Osteocyte (in vitro differentiated cells): ENCODE measurements at regions not wholly inside any gene's neighbourhood (a gene's known extent, or its start where the extent isn't known, plus 50 kb on each side); places are given as distances from the start of the nearest gene placed in this dataset.

ENCODE experiments used
- DNase-seq: peaks from one replicate; pipeline ENCODE4 v3.0.0; 2021; ENCODE audit warnings: mixed read lengths; ENCODE audit not compliant: unreplicated experiment; ENCODE audit errors: extremely low spot score
- H3K27ac Mint-ChIP-seq: one replicate; pipeline ENCODE4 v1.8.0; 2021; ENCODE audit warnings: mild to moderate bottlenecking, mixed read lengths; ENCODE audit not compliant: unreplicated experiment
- H3K27me3 Mint-ChIP-seq: one replicate; pipeline ENCODE4 v1.8.0; 2021; ENCODE audit warnings: mixed read lengths; ENCODE audit not compliant: unreplicated experiment
- H3K36me3 Mint-ChIP-seq: one replicate; pipeline ENCODE4 v1.8.0; 2021; ENCODE audit warnings: mixed read lengths; ENCODE audit not compliant: unreplicated experiment
- H3K4me1 Mint-ChIP-seq: one replicate; pipeline ENCODE4 v1.8.0; 2021; ENCODE audit warnings: mixed read lengths; ENCODE audit not compliant: unreplicated experiment
- H3K4me3 Mint-ChIP-seq: one replicate; pipeline ENCODE4 v1.8.0; 2021; ENCODE audit warnings: mild to moderate bottlenecking, moderate library complexity, mixed read lengths; ENCODE audit not compliant: unreplicated experiment
- H3K9me3 Mint-ChIP-seq: one replicate; pipeline ENCODE4 v1.8.0; 2021; ENCODE audit warnings: mixed read lengths; ENCODE audit not compliant: unreplicated experiment
- TF ChIP-seq, protein P1 (sequence below): fragments of 200-600 bp; sonication (generic); IDR thresholded peaks from 2 replicates; pipeline ENCODE4 v1.5.0; 2021; ENCODE audit warnings: antibody characterized with exemption, mild to moderate bottlenecking, moderate library complexity

DNA sequence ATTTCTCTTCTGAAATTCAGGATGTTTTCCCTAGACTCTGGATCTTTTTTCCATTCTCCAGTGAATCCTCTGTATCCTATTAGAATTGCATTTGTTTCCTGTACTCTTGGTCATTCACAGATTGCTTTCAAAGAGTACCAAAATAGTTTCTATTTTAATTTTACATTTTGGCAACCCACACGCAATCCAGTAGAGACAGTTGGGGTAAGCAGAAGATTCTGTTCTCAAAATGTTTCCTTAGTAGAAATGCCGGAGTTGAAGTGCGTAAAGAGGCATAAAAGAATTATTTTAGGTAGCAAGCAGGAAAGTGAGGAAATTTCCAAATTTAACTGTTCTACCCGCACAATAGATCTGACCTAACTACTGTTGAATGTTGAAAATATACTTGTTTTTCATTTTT lies 842.4 kb downstream of the LUZP2 start:
- Mint-ChIP-seq H3K27me3 (no peaks in the 10 kb centered on the region), H3K27ac (no peak overlapping the region), H3K4me1 (no peaks in the 10 kb centered on the region), H3K9me3 (no peaks in the 10 kb centered on the region), H3K36me3 (no peaks in the 10 kb centered on the region), H3K4me3 (no peak overlapping the region)
- TF ChIP-seq, protein P1, sequence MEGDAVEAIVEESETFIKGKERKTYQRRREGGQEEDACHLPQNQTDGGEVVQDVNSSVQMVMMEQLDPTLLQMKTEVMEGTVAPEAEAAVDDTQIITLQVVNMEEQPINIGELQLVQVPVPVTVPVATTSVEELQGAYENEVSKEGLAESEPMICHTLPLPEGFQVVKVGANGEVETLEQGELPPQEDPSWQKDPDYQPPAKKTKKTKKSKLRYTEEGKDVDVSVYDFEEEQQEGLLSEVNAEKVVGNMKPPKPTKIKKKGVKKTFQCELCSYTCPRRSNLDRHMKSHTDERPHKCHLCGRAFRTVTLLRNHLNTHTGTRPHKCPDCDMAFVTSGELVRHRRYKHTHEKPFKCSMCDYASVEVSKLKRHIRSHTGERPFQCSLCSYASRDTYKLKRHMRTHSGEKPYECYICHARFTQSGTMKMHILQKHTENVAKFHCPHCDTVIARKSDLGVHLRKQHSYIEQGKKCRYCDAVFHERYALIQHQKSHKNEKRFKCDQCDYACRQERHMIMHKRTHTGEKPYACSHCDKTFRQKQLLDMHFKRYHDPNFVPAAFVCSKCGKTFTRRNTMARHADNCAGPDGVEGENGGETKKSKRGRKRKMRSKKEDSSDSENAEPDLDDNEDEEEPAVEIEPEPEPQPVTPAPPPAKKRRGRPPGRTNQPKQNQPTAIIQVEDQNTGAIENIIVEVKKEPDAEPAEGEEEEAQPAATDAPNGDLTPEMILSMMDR: no peak
- no peak for DNase-seq

GRCh38 chr11:25349537-25349936 lies 852.7 kb downstream of the LUZP2 start:
- H3K36me3 Mint-ChIP-seq: no peaks in the 10 kb centered on the region
- DNase-seq: no peak
- H3K27ac Mint-ChIP-seq: no peak overlapping the region
- H3K9me3 Mint-ChIP-seq: peaks cover 5% of the 10 kb centered on the region
- H3K27me3 Mint-ChIP-seq: no peaks in the 10 kb centered on the region
- TF ChIP-seq, protein P1: no peak
- H3K4me3 Mint-ChIP-seq: no peak overlapping the region
- H3K4me1 Mint-ChIP-seq: no peaks in the 10 kb centered on the region

- no peak overlapping the region for H3K27ac Mint-ChIP-seq
- H3K4me1 Mint-ChIP-seq: no peaks in the 10 kb centered on the region
- no peaks in the 10 kb centered on the region for H3K36me3 Mint-ChIP-seq
- DNase-seq: no peak
- H3K27me3 Mint-ChIP-seq: no peaks in the 10 kb centered on the region
- H3K4me3 Mint-ChIP-seq: no peak overlapping the region
- H3K9me3 Mint-ChIP-seq: peaks cover 5% of the 10 kb centered on the region
- TF ChIP-seq, protein P1: no peak
These were observed 854.3 kb downstream of the LUZP2 start for GRCh38 chr11:25350899-25351803.

- H3K36me3 Mint-ChIP-seq: no peaks in the 10 kb centered on the region
- no peaks in the 10 kb centered on the region for H3K9me3 Mint-ChIP-seq
- H3K27me3 Mint-ChIP-seq: no peaks in the 10 kb centered on the region
- no peaks in the 10 kb centered on the region for H3K4me1 Mint-ChIP-seq
- H3K4me3 Mint-ChIP-seq: no peak overlapping the region
- DNase-seq: no peak
- TF ChIP-seq, protein P1: no peak
- H3K27ac Mint-ChIP-seq: no peak overlapping the region
These were observed 860.3 kb downstream of the LUZP2 start for GRCh38 chr11:25357133-25357532.

DNA sequence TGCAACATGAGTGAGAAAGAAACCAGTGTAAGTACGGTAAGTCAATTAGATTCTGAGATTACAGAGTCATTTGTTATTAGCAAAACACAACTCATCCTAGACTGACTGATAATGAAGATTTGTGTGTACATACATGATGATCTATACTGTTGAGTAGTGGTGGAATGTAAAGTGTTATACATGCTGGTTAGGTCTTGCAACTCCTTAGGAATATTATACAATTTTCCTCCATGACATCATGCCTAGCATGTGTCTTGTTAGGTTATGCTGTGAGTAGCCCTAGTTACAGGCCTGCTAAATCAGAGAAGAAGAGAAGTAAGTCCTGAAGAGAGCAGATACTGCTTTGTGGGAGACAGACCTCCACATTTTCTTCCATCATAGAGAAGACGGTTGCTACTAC lies 880.6 kb downstream of the LUZP2 start:
- Mint-ChIP-seq H3K4me3 (no peak overlapping the region), H3K27me3 (peaks cover 8% of the 10 kb centered on the region), H3K4me1 (no peaks in the 10 kb centered on the region), H3K27ac (no peak overlapping the region), H3K9me3 (peaks cover 18% of the 10 kb centered on the region), H3K36me3 (no peaks in the 10 kb centered on the region)
- TF ChIP-seq, protein P1: no peak
- no peak for DNase-seq
